Calu3 (cell line): ENCODE measurements at regions not wholly inside any gene's neighbourhood (a gene's known extent, or its start where the extent isn't known, plus 50 kb on each side); places are given as distances from the start of the nearest gene placed in this dataset.

Experiments
- BruUV-seq: library from RNA; stranded (reverse); fragments of 400-500 nt; replicated peaks from 2 replicates; lab custom pipeline; 2021; lab: Mats Ljungman, UMichigan
- CTCF ChIA-PET: fragments of 300-600 bp; sonication (Branson Sonifier 250); formaldehyde crosslinking; loops from one replicate; lab custom pipeline; 2022; ENCODE audit warnings: antibody characterized with exemption; lab: Charles Lee
- DNase-seq: peaks from one replicate; pipeline ENCODE4 v3.0.0; 2022
- H3K27ac Mint-ChIP-seq: one replicate; pipeline ENCODE4 v1.8.0; 2022; ENCODE audit warnings: mixed read lengths; ENCODE audit not compliant: unreplicated experiment
- H3K27me3 Mint-ChIP-seq: one replicate; pipeline ENCODE4 v1.8.0; 2022; ENCODE audit warnings: mixed read lengths; ENCODE audit not compliant: unreplicated experiment
- H3K36me3 Mint-ChIP-seq: one replicate; pipeline ENCODE4 v1.8.0; 2022; ENCODE audit warnings: mild to moderate bottlenecking, moderate library complexity, mixed read lengths; ENCODE audit not compliant: insufficient read depth, unreplicated experiment
- H3K4me1 Mint-ChIP-seq: one replicate; pipeline ENCODE4 v1.8.0; 2022; ENCODE audit warnings: mild to moderate bottlenecking, low read depth, mixed read lengths; ENCODE audit not compliant: unreplicated experiment
- H3K4me3 Mint-ChIP-seq: one replicate; pipeline ENCODE4 v1.8.0; 2022; ENCODE audit warnings: mild to moderate bottlenecking, low read depth, moderate library complexity, mixed read lengths; ENCODE audit not compliant: unreplicated experiment
- H3K9me3 Mint-ChIP-seq: one replicate; pipeline ENCODE4 v1.8.0; 2022; ENCODE audit warnings: low read depth, mixed read lengths; ENCODE audit not compliant: unreplicated experiment
- intact Hi-C: fragments of 100-400 bp; cut with micrococcal nuclease; formaldehyde crosslinking; loops from one replicate; pipeline ENCODE4 v1.10.0; 2022; ENCODE audit not compliant: unreplicated experiment
- TF ChIP-seq, protein P1 (sequence below): fragments of 200-600 bp; IDR thresholded peaks from one replicate; pipeline ENCODE4 v1.8.0; 2022; ENCODE audit warnings: antibody characterized with exemption; ENCODE audit not compliant: unreplicated experiment

DNA sequence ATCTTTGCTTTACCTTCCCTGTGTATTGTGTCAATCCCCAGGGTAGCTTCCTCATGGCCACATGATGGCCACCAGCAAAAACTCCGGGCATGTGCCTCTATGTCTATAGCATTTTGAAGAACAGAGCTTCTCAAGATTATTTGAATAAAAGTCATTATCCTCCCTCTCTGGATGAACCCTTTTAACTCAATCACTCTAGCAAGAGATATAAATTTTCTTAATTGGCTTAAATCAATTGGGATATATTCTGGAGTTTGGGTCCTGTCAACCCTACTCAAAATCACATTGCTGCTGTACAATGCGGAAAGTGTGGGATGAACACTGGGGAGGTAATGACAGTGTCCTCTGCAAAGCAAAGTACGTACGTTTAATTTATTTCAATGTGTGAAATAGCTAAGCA is 370.6 kb upstream of the LRRC3B start:
- BruUV-seq = no TSS peak
- H3K27me3 Mint-ChIP-seq = no peaks in the 10 kb centered on the region
- no peak overlapping the region for H3K27ac Mint-ChIP-seq
- TF ChIP-seq, protein P1, sequence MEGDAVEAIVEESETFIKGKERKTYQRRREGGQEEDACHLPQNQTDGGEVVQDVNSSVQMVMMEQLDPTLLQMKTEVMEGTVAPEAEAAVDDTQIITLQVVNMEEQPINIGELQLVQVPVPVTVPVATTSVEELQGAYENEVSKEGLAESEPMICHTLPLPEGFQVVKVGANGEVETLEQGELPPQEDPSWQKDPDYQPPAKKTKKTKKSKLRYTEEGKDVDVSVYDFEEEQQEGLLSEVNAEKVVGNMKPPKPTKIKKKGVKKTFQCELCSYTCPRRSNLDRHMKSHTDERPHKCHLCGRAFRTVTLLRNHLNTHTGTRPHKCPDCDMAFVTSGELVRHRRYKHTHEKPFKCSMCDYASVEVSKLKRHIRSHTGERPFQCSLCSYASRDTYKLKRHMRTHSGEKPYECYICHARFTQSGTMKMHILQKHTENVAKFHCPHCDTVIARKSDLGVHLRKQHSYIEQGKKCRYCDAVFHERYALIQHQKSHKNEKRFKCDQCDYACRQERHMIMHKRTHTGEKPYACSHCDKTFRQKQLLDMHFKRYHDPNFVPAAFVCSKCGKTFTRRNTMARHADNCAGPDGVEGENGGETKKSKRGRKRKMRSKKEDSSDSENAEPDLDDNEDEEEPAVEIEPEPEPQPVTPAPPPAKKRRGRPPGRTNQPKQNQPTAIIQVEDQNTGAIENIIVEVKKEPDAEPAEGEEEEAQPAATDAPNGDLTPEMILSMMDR = no peak
- CTCF ChIA-PET = no interaction called here
- no peak for DNase-seq
- no peaks in the 10 kb centered on the region for H3K36me3 Mint-ChIP-seq
- H3K4me3 Mint-ChIP-seq = no peak overlapping the region
- peaks cover 6% of the 10 kb centered on the region for H3K9me3 Mint-ChIP-seq
- no peaks in the 10 kb centered on the region for H3K4me1 Mint-ChIP-seq
- intact Hi-C loops = no loop called here

DNA sequence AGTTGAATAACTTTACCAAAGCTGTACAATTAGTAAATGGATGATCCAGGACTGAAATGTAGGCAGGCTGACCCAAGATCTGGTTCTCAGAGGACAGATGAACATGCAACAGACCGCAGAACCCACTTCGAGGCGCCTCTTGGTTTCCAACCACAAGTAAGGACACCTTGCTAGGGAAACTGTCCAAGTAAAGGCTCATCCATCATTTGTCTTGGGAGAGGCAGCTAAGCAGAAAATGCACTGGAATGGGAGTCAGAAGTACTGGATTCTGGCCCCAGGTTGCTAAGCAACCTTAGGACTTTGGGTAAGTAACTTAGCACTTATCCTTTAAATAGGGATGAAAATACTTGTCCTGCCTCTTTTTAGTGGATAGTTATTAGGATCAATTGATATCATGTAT is 366.3 kb upstream of the LRRC3B start:
- BruUV-seq = no TSS peak
- Mint-ChIP-seq H3K9me3 (peaks cover 6% of the 10 kb centered on the region), H3K4me3 (no peak overlapping the region), H3K27me3 (no peaks in the 10 kb centered on the region), H3K4me1 (no peaks in the 10 kb centered on the region), H3K27ac (no peak overlapping the region), H3K36me3 (no peaks in the 10 kb centered on the region)
- CTCF ChIA-PET = no interaction called here
- intact Hi-C loops = no loop called here
- TF ChIP-seq, protein P1 = no peak
- DNase-seq = no peak

DNA sequence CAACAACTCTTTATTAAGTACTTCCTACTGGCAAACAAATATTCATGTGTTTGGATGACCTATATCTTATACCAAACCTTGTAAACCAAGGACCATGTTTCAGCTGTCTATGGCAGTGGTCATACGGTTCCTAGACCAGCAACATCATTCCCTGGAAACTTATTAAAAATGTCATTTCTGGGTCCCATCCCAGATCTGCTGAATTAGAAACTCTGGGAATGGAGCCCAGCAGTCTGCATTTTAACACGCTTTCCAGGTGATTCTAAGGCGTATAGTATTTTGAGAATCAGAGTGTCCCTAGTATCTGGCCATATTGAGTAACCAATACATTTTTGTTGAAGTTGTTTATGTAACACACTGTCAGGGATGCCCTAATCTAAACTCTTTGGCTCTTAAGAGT is 363.4 kb upstream of the LRRC3B start:
- Mint-ChIP-seq H3K36me3 (no peaks in the 10 kb centered on the region), H3K4me1 (no peaks in the 10 kb centered on the region), H3K9me3 (peaks cover 9% of the 10 kb centered on the region), H3K27ac (no peak overlapping the region), H3K27me3 (no peaks in the 10 kb centered on the region), H3K4me3 (no peak overlapping the region)
- intact Hi-C loops = no loop called here
- CTCF ChIA-PET = no interaction called here
- TF ChIP-seq, protein P1 = no peak
- BruUV-seq = no TSS peak
- no peak for DNase-seq

DNA sequence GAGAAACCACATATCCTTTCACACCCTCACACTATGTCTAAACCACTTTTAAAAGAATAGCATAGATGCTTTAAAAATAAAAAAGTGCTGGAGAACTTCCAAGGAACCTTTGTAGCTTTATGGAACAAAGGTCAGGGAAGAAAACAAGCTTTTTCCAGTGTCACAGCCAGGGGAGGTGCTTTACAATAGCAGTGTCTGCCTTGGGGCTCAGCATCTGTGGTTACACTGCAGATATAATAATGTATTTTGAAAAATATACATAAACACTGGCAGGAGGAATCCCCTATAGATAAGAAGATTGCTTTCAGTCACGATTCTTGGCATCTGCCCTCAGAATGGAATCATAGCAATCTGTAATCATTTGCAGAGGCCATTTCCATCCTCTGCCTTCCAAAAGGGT is 362.4 kb upstream of the LRRC3B start:
- CTCF ChIA-PET = no interaction called here
- no peak overlapping the region for H3K4me3 Mint-ChIP-seq
- peaks cover 9% of the 10 kb centered on the region for H3K9me3 Mint-ChIP-seq
- DNase-seq = no peak
- no peak overlapping the region for H3K27ac Mint-ChIP-seq
- intact Hi-C loops = no loop called here
- no TSS peak for BruUV-seq
- no peaks in the 10 kb centered on the region for H3K4me1 Mint-ChIP-seq
- no peaks in the 10 kb centered on the region for H3K36me3 Mint-ChIP-seq
- TF ChIP-seq, protein P1 = no peak
- no peaks in the 10 kb centered on the region for H3K27me3 Mint-ChIP-seq
